HEK293 (cell line): ENCODE measurements at regions not wholly inside any gene's neighbourhood (a gene's known extent, or its start where the extent isn't known, plus 50 kb on each side); places are given as distances from the start of the nearest gene placed in this dataset.

Source experiments
- CTCF ChIP-seq: fragments of 450-650 bp; formaldehyde crosslinking; IDR thresholded peaks from 2 replicates; pipeline ENCODE4 v1.5.1; 2016; ENCODE audit warnings: missing biosample characterization, missing genetic modification characterization
- ZBTB26 ChIP-seq: fragments of 450-650 bp; formaldehyde crosslinking; optimal IDR thresholded peaks from 2 replicates; pipeline ENCODE3; 2016; ENCODE audit warnings: missing biosample characterization, mild to moderate bottlenecking, missing genetic modification characterization
- ZNF132 ChIP-seq: fragments of 450-650 bp; formaldehyde crosslinking; IDR thresholded peaks from 2 replicates; pipeline ENCODE4 v1.5.1; 2017; ENCODE audit warnings: missing biosample characterization, missing genetic modification characterization, borderline replicate concordance

- TF ChIP-seq ZNF132 (tag by site-specific recombination) (no peak), CTCF (tag by site-specific recombination) (no peak), ZBTB26 (tag by site-specific recombination) (no peak)
Measured at GRCh38 chr14:53764846-53765245, 191.8 kb downstream of the BMP4 start.
